B cell (primary cell): ENCODE measurements at regions not wholly inside any gene's neighbourhood (a gene's known extent, or its start where the extent isn't known, plus 50 kb on each side); places are given as distances from the start of the nearest gene placed in this dataset.

Experiments used
- EZH2 ChIP-seq: IDR thresholded peaks from 2 replicates; pipeline ENCODE4 v1.6.1; 2012; ENCODE audit warnings: borderline replicate concordance, low read depth, mild to moderate bottlenecking, moderate library complexity, low read length; ENCODE audit not compliant: insufficient read depth, poor library complexity, severe bottlenecking
- TF ChIP-seq, protein P1 (sequence below): fragments of 200-600 bp; IDR thresholded peaks from one replicate; pipeline ENCODE4 v1.8.0; 2022; ENCODE audit warnings: antibody characterized with exemption, mild to moderate bottlenecking

DNA sequence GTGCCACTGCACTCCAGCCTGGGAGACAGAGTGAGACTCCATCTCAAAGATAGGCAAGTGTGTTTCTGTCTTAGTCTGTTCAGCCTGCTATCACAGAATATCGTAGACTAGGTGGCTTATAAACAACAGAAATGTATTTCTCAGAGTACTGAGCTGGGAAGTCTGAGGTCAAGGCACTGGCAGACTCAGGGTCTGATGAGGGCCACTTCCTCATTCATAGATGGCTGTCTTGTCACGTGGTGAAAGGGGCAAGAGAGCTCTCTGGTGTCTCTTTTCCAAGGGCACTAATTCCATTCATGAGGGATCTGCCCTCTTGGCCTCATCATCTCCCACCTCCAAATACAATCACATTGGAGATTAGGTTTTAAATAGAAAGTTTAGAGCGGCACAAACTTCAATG, 95.6 kb upstream of the PHACTR3 start:
- TF ChIP-seq, protein P1, sequence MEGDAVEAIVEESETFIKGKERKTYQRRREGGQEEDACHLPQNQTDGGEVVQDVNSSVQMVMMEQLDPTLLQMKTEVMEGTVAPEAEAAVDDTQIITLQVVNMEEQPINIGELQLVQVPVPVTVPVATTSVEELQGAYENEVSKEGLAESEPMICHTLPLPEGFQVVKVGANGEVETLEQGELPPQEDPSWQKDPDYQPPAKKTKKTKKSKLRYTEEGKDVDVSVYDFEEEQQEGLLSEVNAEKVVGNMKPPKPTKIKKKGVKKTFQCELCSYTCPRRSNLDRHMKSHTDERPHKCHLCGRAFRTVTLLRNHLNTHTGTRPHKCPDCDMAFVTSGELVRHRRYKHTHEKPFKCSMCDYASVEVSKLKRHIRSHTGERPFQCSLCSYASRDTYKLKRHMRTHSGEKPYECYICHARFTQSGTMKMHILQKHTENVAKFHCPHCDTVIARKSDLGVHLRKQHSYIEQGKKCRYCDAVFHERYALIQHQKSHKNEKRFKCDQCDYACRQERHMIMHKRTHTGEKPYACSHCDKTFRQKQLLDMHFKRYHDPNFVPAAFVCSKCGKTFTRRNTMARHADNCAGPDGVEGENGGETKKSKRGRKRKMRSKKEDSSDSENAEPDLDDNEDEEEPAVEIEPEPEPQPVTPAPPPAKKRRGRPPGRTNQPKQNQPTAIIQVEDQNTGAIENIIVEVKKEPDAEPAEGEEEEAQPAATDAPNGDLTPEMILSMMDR, result no peak
- no peak for TF ChIP-seq EZH2
